ENCODE measurements at regions not wholly inside any gene's neighbourhood (a gene's known extent, or its start where the extent isn't known, plus 50 kb on each side); places are given as distances from the start of the nearest gene placed in this dataset.
A peak's percentile ranks its signal among the peaks of the same experiment; 100 is the strongest.

DNA sequence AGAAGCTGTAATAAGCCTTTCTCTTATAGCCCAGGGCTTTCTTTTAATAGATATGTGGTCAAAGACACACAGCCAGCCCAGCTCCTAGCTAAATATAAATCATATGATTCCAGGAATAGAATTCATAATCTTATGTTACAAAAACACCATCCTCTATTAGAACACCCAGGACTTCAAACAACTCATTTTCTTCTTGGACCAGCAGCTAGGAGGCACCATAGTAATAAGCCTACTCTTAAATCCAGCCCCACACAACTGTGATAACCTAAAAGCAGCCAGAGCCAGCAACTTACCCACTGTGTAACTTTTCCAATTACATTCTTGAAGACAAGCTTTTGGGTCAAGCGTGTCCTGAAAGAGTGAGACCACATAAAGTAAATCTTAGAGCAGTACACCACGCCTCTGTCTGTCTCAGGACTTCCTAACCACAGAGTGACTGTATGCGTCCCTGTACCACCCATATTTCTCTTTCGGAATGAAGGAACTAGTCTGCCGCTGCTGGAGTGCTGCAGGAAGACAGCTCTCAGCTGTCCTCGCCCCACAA is 223.8 kb downstream of the TLE1 start:
- TF ChIP-seq ZNF501 (CRISPR knock-in tag; IDR thresholded peaks at IDR 0.05) (no peak), ZNF598 (CRISPR knock-in tag; IDR thresholded peaks at IDR 0.05; ENCODE audit: borderline replicate concordance) (no peak), SP2 (CRISPR knock-in tag; IDR thresholded peaks at IDR 0.05) (no peak), RAD21 (CRISPR knock-in tag; IDR thresholded peaks at IDR 0.05) (no peak), GABPB1 (CRISPR knock-in tag; IDR thresholded peaks at IDR 0.05) (no peak), RFXANK (CRISPR knock-in tag; IDR thresholded peaks at IDR 0.05) (no peak), ZNF10 (CRISPR knock-in tag; IDR thresholded peaks at IDR 0.05; ENCODE audit: borderline replicate concordance, low read depth) (no peak), SP140L (CRISPR knock-in tag; IDR thresholded peaks at IDR 0.05; ENCODE audit: borderline replicate concordance) (no peak)
- TF ChIP-seq, protein P1, sequence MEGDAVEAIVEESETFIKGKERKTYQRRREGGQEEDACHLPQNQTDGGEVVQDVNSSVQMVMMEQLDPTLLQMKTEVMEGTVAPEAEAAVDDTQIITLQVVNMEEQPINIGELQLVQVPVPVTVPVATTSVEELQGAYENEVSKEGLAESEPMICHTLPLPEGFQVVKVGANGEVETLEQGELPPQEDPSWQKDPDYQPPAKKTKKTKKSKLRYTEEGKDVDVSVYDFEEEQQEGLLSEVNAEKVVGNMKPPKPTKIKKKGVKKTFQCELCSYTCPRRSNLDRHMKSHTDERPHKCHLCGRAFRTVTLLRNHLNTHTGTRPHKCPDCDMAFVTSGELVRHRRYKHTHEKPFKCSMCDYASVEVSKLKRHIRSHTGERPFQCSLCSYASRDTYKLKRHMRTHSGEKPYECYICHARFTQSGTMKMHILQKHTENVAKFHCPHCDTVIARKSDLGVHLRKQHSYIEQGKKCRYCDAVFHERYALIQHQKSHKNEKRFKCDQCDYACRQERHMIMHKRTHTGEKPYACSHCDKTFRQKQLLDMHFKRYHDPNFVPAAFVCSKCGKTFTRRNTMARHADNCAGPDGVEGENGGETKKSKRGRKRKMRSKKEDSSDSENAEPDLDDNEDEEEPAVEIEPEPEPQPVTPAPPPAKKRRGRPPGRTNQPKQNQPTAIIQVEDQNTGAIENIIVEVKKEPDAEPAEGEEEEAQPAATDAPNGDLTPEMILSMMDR (CRISPR knock-in tag; IDR thresholded peaks at IDR 0.05), result peak; percentile 36; the same call in 1 of the 2 replicates
- TF ChIP-seq, protein P2, sequence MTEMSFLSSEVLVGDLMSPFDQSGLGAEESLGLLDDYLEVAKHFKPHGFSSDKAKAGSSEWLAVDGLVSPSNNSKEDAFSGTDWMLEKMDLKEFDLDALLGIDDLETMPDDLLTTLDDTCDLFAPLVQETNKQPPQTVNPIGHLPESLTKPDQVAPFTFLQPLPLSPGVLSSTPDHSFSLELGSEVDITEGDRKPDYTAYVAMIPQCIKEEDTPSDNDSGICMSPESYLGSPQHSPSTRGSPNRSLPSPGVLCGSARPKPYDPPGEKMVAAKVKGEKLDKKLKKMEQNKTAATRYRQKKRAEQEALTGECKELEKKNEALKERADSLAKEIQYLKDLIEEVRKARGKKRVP (CRISPR knock-in tag; IDR thresholded peaks at IDR 0.05), result no peak
- TF ChIP-seq, protein P3, sequence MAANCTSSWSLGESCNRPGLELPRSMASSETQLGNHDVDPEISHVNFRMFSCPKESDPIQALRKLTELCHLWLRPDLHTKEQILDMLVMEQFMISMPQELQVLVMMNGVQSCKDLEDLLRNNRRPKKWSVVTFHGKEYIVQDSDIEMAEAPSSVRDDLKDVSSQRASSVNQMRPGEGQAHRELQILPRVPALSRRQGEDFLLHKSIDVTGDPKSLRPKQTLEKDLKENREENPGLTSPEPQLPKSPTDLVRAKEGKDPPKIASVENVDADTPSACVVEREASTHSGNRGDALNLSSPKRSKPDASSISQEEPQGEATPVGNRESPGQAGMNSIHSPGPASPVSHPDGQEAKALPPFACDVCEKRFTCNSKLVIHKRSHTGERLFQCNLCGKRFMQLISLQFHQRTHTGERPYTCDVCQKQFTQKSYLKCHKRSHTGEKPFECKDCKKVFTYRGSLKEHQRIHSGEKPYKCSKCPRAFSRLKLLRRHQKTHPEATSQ (CRISPR knock-in tag; IDR thresholded peaks at IDR 0.05; ENCODE audit: borderline replicate concordance), result no peak
- TF ChIP-seq, protein P4, sequence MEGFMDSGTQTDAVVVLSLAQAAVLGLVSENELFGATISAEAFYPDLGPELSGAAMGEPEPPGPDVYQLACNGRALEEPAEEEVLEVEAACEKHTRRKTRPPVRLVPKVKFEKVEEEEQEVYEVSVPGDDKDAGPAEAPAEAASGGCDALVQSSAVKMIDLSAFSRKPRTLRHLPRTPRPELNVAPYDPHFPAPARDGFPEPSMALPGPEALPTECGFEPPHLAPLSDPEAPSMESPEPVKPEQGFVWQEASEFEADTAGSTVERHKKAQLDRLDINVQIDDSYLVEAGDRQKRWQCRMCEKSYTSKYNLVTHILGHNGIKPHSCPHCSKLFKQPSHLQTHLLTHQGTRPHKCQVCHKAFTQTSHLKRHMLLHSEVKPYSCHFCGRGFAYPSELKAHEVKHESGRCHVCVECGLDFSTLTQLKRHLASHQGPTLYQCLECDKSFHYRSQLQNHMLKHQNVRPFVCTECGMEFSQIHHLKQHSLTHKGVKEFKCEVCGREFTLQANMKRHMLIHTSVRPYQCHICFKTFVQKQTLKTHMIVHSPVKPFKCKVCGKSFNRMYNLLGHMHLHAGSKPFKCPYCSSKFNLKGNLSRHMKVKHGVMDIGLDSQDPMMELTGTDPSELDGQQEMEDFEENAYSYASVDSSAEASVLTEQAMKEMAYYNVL (CRISPR knock-in tag; IDR thresholded peaks at IDR 0.05; ENCODE audit: borderline replicate concordance), result no peak
- TF ChIP-seq, protein P5, sequence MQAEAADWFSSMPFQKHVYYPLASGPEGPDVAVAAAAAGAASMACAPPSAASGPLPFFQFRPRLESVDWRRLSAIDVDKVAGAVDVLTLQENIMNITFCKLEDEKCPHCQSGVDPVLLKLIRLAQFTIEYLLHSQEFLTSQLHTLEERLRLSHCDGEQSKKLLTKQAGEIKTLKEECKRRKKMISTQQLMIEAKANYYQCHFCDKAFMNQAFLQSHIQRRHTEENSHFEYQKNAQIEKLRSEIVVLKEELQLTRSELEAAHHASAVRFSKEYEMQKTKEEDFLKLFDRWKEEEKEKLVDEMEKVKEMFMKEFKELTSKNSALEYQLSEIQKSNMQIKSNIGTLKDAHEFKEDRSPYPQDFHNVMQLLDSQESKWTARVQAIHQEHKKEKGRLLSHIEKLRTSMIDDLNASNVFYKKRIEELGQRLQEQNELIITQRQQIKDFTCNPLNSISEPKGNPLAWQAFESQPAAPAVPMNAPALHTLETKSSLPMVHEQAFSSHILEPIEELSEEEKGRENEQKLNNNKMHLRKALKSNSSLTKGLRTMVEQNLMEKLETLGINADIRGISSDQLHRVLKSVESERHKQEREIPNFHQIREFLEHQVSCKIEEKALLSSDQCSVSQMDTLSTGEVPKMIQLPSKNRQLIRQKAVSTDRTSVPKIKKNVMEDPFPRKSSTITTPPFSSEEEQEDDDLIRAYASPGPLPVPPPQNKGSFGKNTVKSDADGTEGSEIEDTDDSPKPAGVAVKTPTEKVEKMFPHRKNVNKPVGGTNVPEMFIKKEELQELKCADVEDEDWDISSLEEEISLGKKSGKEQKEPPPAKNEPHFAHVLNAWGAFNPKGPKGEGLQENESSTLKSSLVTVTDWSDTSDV (CRISPR knock-in tag; IDR thresholded peaks at IDR 0.05), result no peak
